ENCODE measurements at regions not wholly inside any gene's neighbourhood (a gene's known extent, or its start where the extent isn't known, plus 50 kb on each side); places are given as distances from the start of the nearest gene placed in this dataset.

GRCh38 chr1:221099747-221100595 is 220.7 kb downstream of the HLX start:
- H3K4me1 ChIP-seq, result peaks cover 15% of the 10 kb centered on the region
- intact Hi-C loops (cut with micrococcal nuclease), result no loop called here
- H3K36me3 ChIP-seq, result no peaks in the 10 kb centered on the region

DNA sequence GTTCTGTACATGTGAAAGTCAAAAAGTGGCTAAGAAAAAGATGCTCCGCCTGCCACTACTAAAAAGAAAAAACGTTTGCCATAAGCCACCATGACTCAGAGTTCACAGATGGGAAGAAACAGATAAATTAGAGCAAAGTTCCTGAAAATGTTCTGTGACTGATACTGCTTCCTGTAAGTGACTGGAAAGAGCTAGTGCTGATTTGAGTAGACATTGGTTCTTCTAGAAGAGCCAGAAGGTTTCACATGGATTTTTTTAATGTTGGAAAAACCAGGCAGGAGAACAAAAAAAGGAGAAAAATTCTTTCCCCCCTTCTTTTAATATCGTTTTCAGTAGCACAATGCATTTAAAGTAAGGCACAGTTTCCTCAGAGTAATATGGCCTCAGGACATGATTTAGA is 221.4 kb downstream of the HLX start:
- Histone ChIP-seq H3K4me3 (no peak overlapping the region), H3K9me3 (replicated peaks) (no peaks in the 10 kb centered on the region), H3K36me3 (no peaks in the 10 kb centered on the region), H3K27me3 (ENCODE audit: low read depth) (no peaks in the 10 kb centered on the region), H3K27ac (replicated peaks) (peak overlapping the region; percentile 49), H3K4me1 (peaks cover 15% of the 10 kb centered on the region)
- DNase-seq, result no peak
- intact Hi-C loops (cut with micrococcal nuclease), result no loop called here
- TF ChIP-seq, protein P1, sequence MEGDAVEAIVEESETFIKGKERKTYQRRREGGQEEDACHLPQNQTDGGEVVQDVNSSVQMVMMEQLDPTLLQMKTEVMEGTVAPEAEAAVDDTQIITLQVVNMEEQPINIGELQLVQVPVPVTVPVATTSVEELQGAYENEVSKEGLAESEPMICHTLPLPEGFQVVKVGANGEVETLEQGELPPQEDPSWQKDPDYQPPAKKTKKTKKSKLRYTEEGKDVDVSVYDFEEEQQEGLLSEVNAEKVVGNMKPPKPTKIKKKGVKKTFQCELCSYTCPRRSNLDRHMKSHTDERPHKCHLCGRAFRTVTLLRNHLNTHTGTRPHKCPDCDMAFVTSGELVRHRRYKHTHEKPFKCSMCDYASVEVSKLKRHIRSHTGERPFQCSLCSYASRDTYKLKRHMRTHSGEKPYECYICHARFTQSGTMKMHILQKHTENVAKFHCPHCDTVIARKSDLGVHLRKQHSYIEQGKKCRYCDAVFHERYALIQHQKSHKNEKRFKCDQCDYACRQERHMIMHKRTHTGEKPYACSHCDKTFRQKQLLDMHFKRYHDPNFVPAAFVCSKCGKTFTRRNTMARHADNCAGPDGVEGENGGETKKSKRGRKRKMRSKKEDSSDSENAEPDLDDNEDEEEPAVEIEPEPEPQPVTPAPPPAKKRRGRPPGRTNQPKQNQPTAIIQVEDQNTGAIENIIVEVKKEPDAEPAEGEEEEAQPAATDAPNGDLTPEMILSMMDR (IDR thresholded peaks at IDR 0.05; ENCODE audit: borderline replicate concordance), result no peak

More at GRCh38 chr1:221099747-221100595, 220.7 kb downstream of the HLX start:
- no peak for DNase-seq
- TF ChIP-seq, protein P1 (IDR thresholded peaks at IDR 0.05; ENCODE audit: borderline replicate concordance), result no peak
- H3K27me3 ChIP-seq (ENCODE audit: low read depth), result no peaks in the 10 kb centered on the region
- no peak overlapping the region for H3K4me3 ChIP-seq
- no peaks in the 10 kb centered on the region for H3K9me3 ChIP-seq (replicated peaks)
- peak overlapping the region; percentile 49 for H3K27ac ChIP-seq (replicated peaks)

- TF ChIP-seq, protein P1 (IDR thresholded peaks at IDR 0.05; ENCODE audit: borderline replicate concordance), result no peak
- no peaks in the 10 kb centered on the region for H3K36me3 ChIP-seq
- H3K27me3 ChIP-seq (ENCODE audit: low read depth), result no peaks in the 10 kb centered on the region
- intact Hi-C loops (cut with micrococcal nuclease), result no loop called here
- no peak overlapping the region for H3K27ac ChIP-seq (replicated peaks)
- no peak overlapping the region for H3K4me3 ChIP-seq
- no peak for DNase-seq
- H3K9me3 ChIP-seq (replicated peaks), result peaks cover 4% of the 10 kb centered on the region
- peaks cover 15% of the 10 kb centered on the region for H3K4me1 ChIP-seq
Measured at GRCh38 chr1:221101807-221102605, 222.8 kb downstream of the HLX start.

DNA sequence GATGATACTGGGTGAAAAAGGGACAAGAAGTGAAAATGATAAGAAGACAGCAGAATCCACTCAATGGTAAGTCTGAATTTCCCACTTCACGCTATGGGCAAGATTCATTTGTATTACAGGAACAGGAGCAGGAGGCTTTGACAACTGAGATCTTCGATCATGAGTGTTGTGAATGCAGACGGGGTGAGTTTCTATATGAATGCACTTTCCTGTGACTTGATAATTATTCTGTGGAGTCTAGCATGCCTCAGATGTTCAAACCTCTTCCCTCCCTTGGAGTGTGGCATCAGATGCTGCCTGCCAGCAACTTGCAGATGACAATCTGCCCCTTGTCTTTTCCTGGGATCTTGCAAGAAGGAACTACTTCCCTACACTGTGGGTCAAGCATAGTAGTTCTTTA is 225.4 kb downstream of the HLX start:
- Histone ChIP-seq H3K9me3 (replicated peaks) (peaks cover 4% of the 10 kb centered on the region), H3K27ac (replicated peaks) (no peak overlapping the region), H3K4me3 (no peak overlapping the region), H3K36me3 (no peaks in the 10 kb centered on the region), H3K4me1 (peaks cover 15% of the 10 kb centered on the region), H3K27me3 (ENCODE audit: low read depth) (no peaks in the 10 kb centered on the region)
- intact Hi-C loops (cut with micrococcal nuclease), result no loop called here
- TF ChIP-seq, protein P1 (IDR thresholded peaks at IDR 0.05; ENCODE audit: borderline replicate concordance), result no peak
- no peak for DNase-seq

- Histone ChIP-seq H3K4me3 (no peak overlapping the region), H3K36me3 (no peaks in the 10 kb centered on the region), H3K4me1 (peaks cover 7% of the 10 kb centered on the region), H3K27me3 (ENCODE audit: low read depth) (no peaks in the 10 kb centered on the region), H3K9me3 (replicated peaks) (peaks cover 12% of the 10 kb centered on the region), H3K27ac (replicated peaks) (no peak overlapping the region)
- TF ChIP-seq, protein P1 (IDR thresholded peaks at IDR 0.05; ENCODE audit: borderline replicate concordance), result no peak
- intact Hi-C loops (cut with micrococcal nuclease), result no loop called here
- no peak for DNase-seq
Measured at GRCh38 chr1:221105578-221105977, 226.3 kb downstream of the HLX start.
